H1 (cell line): ENCODE measurements at regions not wholly inside any gene's neighbourhood (a gene's known extent, or its start where the extent isn't known, plus 50 kb on each side); places are given as distances from the start of the nearest gene placed in this dataset.

Experiments
- CTCF ChIA-PET: fragments of 300-600 bp; sonication (Branson Sonifier 250); formaldehyde crosslinking; loops from one replicate; lab custom pipeline; 2021; ENCODE audit not compliant: partially characterized antibody; lab: Charles Lee
- POLR2A ChIA-PET: fragments of 300-600 bp; sonication (Branson Sonifier 250); formaldehyde crosslinking; loops from one replicate; lab custom pipeline; 2021; ENCODE audit warnings: inconsistent platforms; ENCODE audit not compliant: partially characterized antibody; lab: Charles Lee
- DNase-seq, 2 experiments: peaks; one replicate each; pipeline versions ENCODE4 v3.0.0 to v3.0.0-alpha.2; 2010 to 2022; ENCODE audit warnings: low spot score in 2 of 2, low read depth in 1 of 2, mixed read lengths in 1 of 2
- FAIRE-seq: peaks from 2 replicates; lab custom pipeline; 2011; peaks lifted over from hg19 to GRCh38; lab: Jason Lieb, UNC
- H2AFZ ChIP-seq: 2 replicates; pipeline ENCODE4 v1.8.1; 2012; ENCODE audit warnings: low read length, inconsistent platforms
- H2AK5ac ChIP-seq: 2 replicates; pipeline ENCODE4 v1.6.1; 2013; ENCODE audit warnings: low read depth, low read length
- H2BK120ac ChIP-seq: replicated peaks from 2 replicates; pipeline ENCODE3; 2013; ENCODE audit warnings: low read depth, low read length, inconsistent platforms
- H2BK12ac ChIP-seq: 2 replicates; pipeline ENCODE4 v1.6.1; 2013; ENCODE audit warnings: low read depth, low read length
- H2BK15ac ChIP-seq: 2 replicates; pipeline ENCODE4 v1.6.1; 2013; ENCODE audit warnings: low read length
- H2BK20ac ChIP-seq: 2 replicates; pipeline ENCODE4 v1.6.1; 2013; ENCODE audit warnings: low read length
- H2BK5ac ChIP-seq: 2 replicates; pipeline ENCODE4 v1.6.1; 2013; ENCODE audit warnings: low read depth, low read length
- H3K14ac ChIP-seq: 2 replicates; pipeline ENCODE4 v1.6.1; 2013; ENCODE audit warnings: inconsistent platforms; ENCODE audit not compliant: insufficient read length
- H3K18ac ChIP-seq: 2 replicates; pipeline ENCODE4 v1.6.1; 2013; ENCODE audit warnings: low read length; ENCODE audit errors: extremely low read depth
- H3K23ac ChIP-seq: 2 replicates; pipeline ENCODE4 v1.6.1; 2013; ENCODE audit warnings: inconsistent platforms; ENCODE audit not compliant: insufficient read length
- H3K23me2 ChIP-seq: 2 replicates; pipeline ENCODE4 v1.6.1; 2013; ENCODE audit warnings: low read depth, low read length
- H3K27ac ChIP-seq: 2 replicates; pipeline ENCODE4 v1.6.1; 2011; ENCODE audit warnings: low read depth, low read length, inconsistent platforms
- H3K27me3 ChIP-seq, 4 experiments: replicated peaks in 1 of 4; 1 replicate in 1 of 4; 2 replicates in 3 of 4; pipeline versions ENCODE4 v1.6.1 to v1.8.1; 2011 to 2013; ENCODE audit warnings: low read length in 3 of 4, mild to moderate bottlenecking in 3 of 4, inconsistent platforms in 2 of 4, mixed read lengths in 2 of 4, moderate library complexity in 1 of 4; ENCODE audit not compliant: control insufficient read depth in 3 of 4, insufficient read depth in 3 of 4; ENCODE audit errors: extremely low read depth in 1 of 4
- H3K36me3 ChIP-seq, 4 experiments: 2 replicates each; pipeline versions ENCODE4 v1.6.1 to v1.8.1; 2011 to 2013; ENCODE audit warnings: mild to moderate bottlenecking in 4 of 4, low read length in 3 of 4, moderate library complexity in 2 of 4, control low read depth in 1 of 4, inconsistent platforms in 1 of 4; ENCODE audit not compliant: insufficient read depth in 4 of 4, control insufficient read depth in 2 of 4
- H3K4ac ChIP-seq: replicated peaks from 2 replicates; pipeline ENCODE3; 2013; ENCODE audit warnings: low read length, low read depth, mixed read lengths, inconsistent platforms; ENCODE audit not compliant: insufficient read length
- H3K4me1 ChIP-seq, 4 experiments: replicated peaks in 1 of 4; 1 replicate in 1 of 4; 2 replicates in 3 of 4; pipeline versions ENCODE4 v1.6.1 to v1.8.1; 2011 to 2013; ENCODE audit warnings: low read length in 3 of 4, inconsistent platforms in 2 of 4, mixed read lengths in 1 of 4; ENCODE audit not compliant: insufficient read depth in 4 of 4, control insufficient read depth in 3 of 4
- H3K4me2 ChIP-seq, 2 experiments: 2 replicates each; pipeline versions ENCODE4 v1.6.1 to v1.8.1; 2011 to 2013; ENCODE audit warnings: low read depth in 2 of 2, low read length in 2 of 2, control low read depth in 1 of 2, inconsistent platforms in 1 of 2, mild to moderate bottlenecking in 1 of 2; ENCODE audit not compliant: insufficient read depth in 1 of 2
- H3K4me3 ChIP-seq, 4 experiments: fragments of 200-600, 300-600 bp in 1 of 4; sonication (generic), shearing (Covaris generic), sonication (Bioruptor Twin) in 1 of 4; 2 replicates each; pipeline versions ENCODE4 v1.5.1 to v1.8.1; 2011 to 2016; ENCODE audit warnings: low read length in 4 of 4, low read depth in 3 of 4, control low read depth in 2 of 4, inconsistent platforms in 2 of 4, mild to moderate bottlenecking in 2 of 4, mixed read lengths in 1 of 4, moderate library complexity in 1 of 4; ENCODE audit not compliant: insufficient read depth in 2 of 4; ENCODE audit errors: extremely low read depth in 1 of 4
- H3K56ac ChIP-seq: replicated peaks from 2 replicates; pipeline ENCODE3; 2013; ENCODE audit warnings: low read depth, mild to moderate bottlenecking, mixed read lengths, low read length, inconsistent platforms; ENCODE audit not compliant: insufficient read length
- H3K79me1 ChIP-seq: 2 replicates; pipeline ENCODE4 v1.6.1; 2013; ENCODE audit warnings: low read depth, low read length, control low read depth
- H3K79me2 ChIP-seq, 2 experiments: 2 replicates each; pipeline versions ENCODE4 v1.6.1 to v1.8.1; 2012 to 2013; ENCODE audit warnings: low read length in 2 of 2, mild to moderate bottlenecking in 2 of 2, inconsistent platforms in 1 of 2; ENCODE audit not compliant: insufficient read depth in 2 of 2, control insufficient read depth in 1 of 2
- H3K9ac ChIP-seq, 4 experiments: replicated peaks in 1 of 4; 1 replicate in 1 of 4; 2 replicates in 3 of 4; pipeline versions ENCODE4 v1.6.1 to v1.8.1; 2011 to 2013; ENCODE audit warnings: low read depth in 3 of 4, low read length in 3 of 4, control low read depth in 2 of 4, mild to moderate bottlenecking in 2 of 4, moderate library complexity in 2 of 4, inconsistent platforms in 1 of 4; ENCODE audit errors: extremely low read depth in 1 of 4
- H3K9me3 ChIP-seq, 2 experiments: 2 replicates each; pipeline versions ENCODE4 v1.6.1 to v1.8.1; 2012 to 2013; ENCODE audit warnings: mild to moderate bottlenecking in 2 of 2, moderate library complexity in 2 of 2, control low read depth in 1 of 2, inconsistent platforms in 1 of 2, low read depth in 1 of 2, low read length in 1 of 2, mixed read lengths in 1 of 2; ENCODE audit not compliant: insufficient read depth in 2 of 2
- H4K20me1 ChIP-seq, 2 experiments: replicated peaks in 1 of 2; 2 replicates each; pipeline versions ENCODE3 to v1.8.1; 2011 to 2013; ENCODE audit warnings: inconsistent platforms in 2 of 2, low read length in 2 of 2, mild to moderate bottlenecking in 1 of 2; ENCODE audit not compliant: insufficient read depth in 2 of 2, control insufficient read depth in 1 of 2
- H4K5ac ChIP-seq: 2 replicates; pipeline ENCODE4 v1.6.1; 2013; ENCODE audit warnings: low read length, low read depth, mixed read lengths, inconsistent platforms; ENCODE audit not compliant: insufficient read length
- H4K8ac ChIP-seq: 2 replicates; pipeline ENCODE4 v1.8.0; 2013; ENCODE audit warnings: mild to moderate bottlenecking, moderate library complexity, low read length, inconsistent platforms; ENCODE audit not compliant: insufficient read depth; ENCODE audit errors: extremely low read depth
- H4K91ac ChIP-seq: replicated peaks from 2 replicates; pipeline ENCODE3; 2013; ENCODE audit warnings: low read length, mixed read lengths, inconsistent platforms; ENCODE audit not compliant: insufficient read length
- CTBP2 ChIP-seq: IDR thresholded peaks from 2 replicates; pipeline ENCODE4 v1.7.0; 2011; ENCODE audit warnings: borderline replicate concordance, mild to moderate bottlenecking, moderate library complexity, mixed read lengths, low read length; ENCODE audit not compliant: insufficient read depth, insufficient read length
- TAF7 ChIP-seq: optimal IDR thresholded peaks from 2 replicates; pipeline ENCODE3; 2011; ENCODE audit warnings: low read depth, mild to moderate bottlenecking, inconsistent platforms, low read length, moderate library complexity, borderline replicate concordance
- WGBS, 2 experiments: shearing (Covaris generic) in 1 of 2; methylation state at CpG; one replicate each; pipeline versions ENCODE4 v1.1.6 to v1.1.7; 2013 to 2015; ENCODE audit warnings: low lambda C conversion rate in 2 of 2, mixed read lengths in 2 of 2, inconsistent platforms in 1 of 2, low coverage in 1 of 2, missing lambda C conversion rate in 1 of 2; ENCODE audit not compliant: insufficient replicate concordance in 2 of 2, insufficient coverage in 1 of 2, insufficient read length in 1 of 2; ENCODE audit errors: extremely low coverage in 1 of 2, missing lambda C conversion rate in 1 of 2; 5-methylcytosine and 5-hydroxymethylcytosine counted together
- TF ChIP-seq, protein P1 (sequence below): IDR thresholded peaks from 2 replicates; pipeline ENCODE4 v1.6.1; 2012; ENCODE audit warnings: low read length, inconsistent platforms

DNA sequence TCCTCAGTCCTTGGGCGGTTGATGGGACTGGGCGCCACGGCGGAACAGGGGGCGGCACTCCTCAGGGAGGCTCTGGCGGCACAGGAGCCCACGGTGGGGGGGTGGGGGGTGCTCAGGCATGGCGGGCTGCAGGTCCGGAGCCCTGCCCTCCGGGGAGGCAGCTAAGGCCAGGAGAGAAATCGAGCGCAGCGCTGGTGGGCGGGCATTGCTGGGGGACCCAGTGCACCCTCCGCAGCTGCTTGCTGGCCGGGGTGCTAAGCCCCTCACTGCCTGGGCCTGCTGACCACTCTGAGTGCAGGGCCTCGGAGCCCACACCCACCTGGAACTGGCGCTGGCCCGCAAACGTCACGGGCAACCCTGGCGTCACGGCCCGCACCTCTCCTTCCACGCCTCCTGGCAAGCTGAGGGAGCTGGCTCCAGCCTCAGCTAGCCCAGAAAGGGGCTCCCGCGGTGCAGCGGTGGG lies 164.9 kb upstream of the AGA start:
- WGBS, 2 experiments = 91% methylated on average over 8 of the region's 28 CpGs; no CpG with 5 or more reads in 1 of the 2 experiments
- Histone ChIP-seq H3K9ac (no peak overlapping the region), H4K8ac (0 out of 2 replicates have a peak overlapping the region, but pooled peaks have one; percentile 5), H3K36me3 (peaks cover 0 to 3% (median 0%) of the 10 kb centered on the region in 4 experiments; a peak in 1 of 8 replicates), H4K5ac (no peak overlapping the region), H3K4me3 (no peak overlapping the region), H2AFZ (no peak overlapping the region), H2BK5ac (no peak overlapping the region), H2BK120ac (no peak overlapping the region), H3K79me1 (no peaks in the 10 kb centered on the region), H2BK15ac (no peak overlapping the region), H2BK20ac (no peak overlapping the region), H3K4ac (no peak overlapping the region), H3K23me2 (no peaks in the 10 kb centered on the region), H3K27me3 (no peaks in the 10 kb centered on the region), H3K27ac (no peak overlapping the region), H3K4me1 (peaks cover 0 to 2% (median 1%) of the 10 kb centered on the region in 4 experiments; a peak in 2 of 7 replicates), H3K9me3 (peaks cover 0 to 8% of the 10 kb centered on the region in 2 experiments; a peak in 1 of 4 replicates), H4K91ac (no peak overlapping the region), H3K18ac (no peak overlapping the region), H3K14ac (no peak overlapping the region), H2AK5ac (no peak overlapping the region), H2BK12ac (no peak overlapping the region), H3K56ac (no peak overlapping the region), H3K4me2 (no peak overlapping the region), H3K79me2 (no peaks in the 10 kb centered on the region), H4K20me1 (no peaks in the 10 kb centered on the region), H3K23ac (no peak overlapping the region)
- DNase-seq (no peak), FAIRE-seq (no peak)
- POLR2A ChIA-PET = no interaction called here
- CTCF ChIA-PET = interaction anchor here (0.9 to 1.2 kb wide), 2 partner anchors 49 to 246 kb away, joined by 3 to 4 read pairs; no protein-coding TSS in a partner anchor
- TF ChIP-seq TAF7 = no peak
- TF ChIP-seq, protein P1, sequence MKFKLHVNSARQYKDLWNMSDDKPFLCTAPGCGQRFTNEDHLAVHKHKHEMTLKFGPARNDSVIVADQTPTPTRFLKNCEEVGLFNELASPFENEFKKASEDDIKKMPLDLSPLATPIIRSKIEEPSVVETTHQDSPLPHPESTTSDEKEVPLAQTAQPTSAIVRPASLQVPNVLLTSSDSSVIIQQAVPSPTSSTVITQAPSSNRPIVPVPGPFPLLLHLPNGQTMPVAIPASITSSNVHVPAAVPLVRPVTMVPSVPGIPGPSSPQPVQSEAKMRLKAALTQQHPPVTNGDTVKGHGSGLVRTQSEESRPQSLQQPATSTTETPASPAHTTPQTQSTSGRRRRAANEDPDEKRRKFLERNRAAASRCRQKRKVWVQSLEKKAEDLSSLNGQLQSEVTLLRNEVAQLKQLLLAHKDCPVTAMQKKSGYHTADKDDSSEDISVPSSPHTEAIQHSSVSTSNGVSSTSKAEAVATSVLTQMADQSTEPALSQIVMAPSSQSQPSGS = no peak
- no peak for TF ChIP-seq CTBP2
